ENCODE measurements at regions not wholly inside any gene's neighbourhood (a gene's known extent, or its start where the extent isn't known, plus 50 kb on each side); places are given as distances from the start of the nearest gene placed in this dataset.

- TF ChIP-seq EZH2 (IDR thresholded peaks at IDR 0.05; ENCODE audit: borderline replicate concordance) (no peak), CTCF (IDR thresholded peaks at IDR 0.05; ENCODE audit: poor library complexity) (no peak), EZH2phosphoT487 (IDR thresholded peaks at IDR 0.05; ENCODE audit: low read depth, severe bottlenecking, unreplicated experiment) (no peak)
- Histone ChIP-seq H3K36me3 (replicated peaks; ENCODE audit: insufficient read depth, low read depth) (no peaks in the 10 kb centered on the region), H3K27ac (no peak overlapping the region), H3K27me3 (no peaks in the 10 kb centered on the region), H4K20me1 (ENCODE audit: insufficient read depth, poor library complexity, severe bottlenecking) (no peaks in the 10 kb centered on the region), H3K79me2 (no peaks in the 10 kb centered on the region), H3K4me3 (no peak overlapping the region), H3K9me2 (replicated peaks; ENCODE audit: insufficient read depth) (no peaks in the 10 kb centered on the region), H2AFZ (no peak overlapping the region), H3K9me3 (ENCODE audit: low read depth) (no peaks in the 10 kb centered on the region), H3K4me1 (ENCODE audit: insufficient read depth) (no peaks in the 10 kb centered on the region), H3K4me2 (no peak overlapping the region)
- WGBS (ENCODE audit: low lambda C conversion rate, missing lambda C conversion rate), result 87% methylated on average over 3 of the region's 3 CpGs
- DNase-seq (ENCODE audit: low spot score), result no peak
Observed at GRCh38 chr13:37375724-37376123, 222.8 kb downstream of the POSTN start.

GRCh38 chr13:37375071-37375470, 223.5 kb downstream of the POSTN start:
- Histone ChIP-seq H4K20me1 (ENCODE audit: insufficient read depth, poor library complexity, severe bottlenecking) (no peaks in the 10 kb centered on the region), H3K9me3 (ENCODE audit: low read depth) (no peaks in the 10 kb centered on the region), H3K27ac (no peak overlapping the region), H3K4me3 (no peak overlapping the region), H3K9me2 (replicated peaks; ENCODE audit: insufficient read depth) (no peaks in the 10 kb centered on the region), H3K4me1 (ENCODE audit: insufficient read depth) (no peaks in the 10 kb centered on the region), H3K36me3 (replicated peaks; ENCODE audit: insufficient read depth, low read depth) (no peaks in the 10 kb centered on the region), H2AFZ (no peak overlapping the region), H3K27me3 (no peaks in the 10 kb centered on the region), H3K4me2 (no peak overlapping the region), H3K79me2 (no peaks in the 10 kb centered on the region)
- TF ChIP-seq EZH2 (IDR thresholded peaks at IDR 0.05; ENCODE audit: borderline replicate concordance) (no peak), EZH2phosphoT487 (IDR thresholded peaks at IDR 0.05; ENCODE audit: low read depth, severe bottlenecking, unreplicated experiment) (no peak), CTCF (IDR thresholded peaks at IDR 0.05; ENCODE audit: poor library complexity) (no peak)
- no peak for DNase-seq (ENCODE audit: low spot score)
- 37% methylated on average over 1 of the region's 1 CpG for WGBS (ENCODE audit: low lambda C conversion rate, missing lambda C conversion rate)

- Histone ChIP-seq H3K9me3 (ENCODE audit: low read depth) (no peaks in the 10 kb centered on the region), H2AFZ (no peak overlapping the region)
Observed at GRCh38 chr13:37369616-37370015, 229.0 kb downstream of the POSTN start.

More at GRCh38 chr13:37369616-37370015, 229.0 kb downstream of the POSTN start:
- TF ChIP-seq EZH2phosphoT487 (IDR thresholded peaks at IDR 0.05; ENCODE audit: low read depth, severe bottlenecking, unreplicated experiment) (no peak), CTCF (IDR thresholded peaks at IDR 0.05; ENCODE audit: poor library complexity) (no peak), EZH2 (IDR thresholded peaks at IDR 0.05; ENCODE audit: borderline replicate concordance) (no peak)
- DNase-seq (ENCODE audit: low spot score), result no peak
- Histone ChIP-seq H3K27ac (no peak overlapping the region), H3K79me2 (no peaks in the 10 kb centered on the region), H3K4me2 (no peak overlapping the region), H3K4me3 (no peak overlapping the region), H4K20me1 (ENCODE audit: insufficient read depth, poor library complexity, severe bottlenecking) (no peaks in the 10 kb centered on the region), H3K9me2 (replicated peaks; ENCODE audit: insufficient read depth) (no peaks in the 10 kb centered on the region), H3K27me3 (no peaks in the 10 kb centered on the region), H3K36me3 (replicated peaks; ENCODE audit: insufficient read depth, low read depth) (no peaks in the 10 kb centered on the region), H3K4me1 (ENCODE audit: insufficient read depth) (no peaks in the 10 kb centered on the region)
- 91% methylated on average over 4 of the region's 4 CpGs for WGBS (ENCODE audit: low lambda C conversion rate, missing lambda C conversion rate)

Data from hepatocyte (in vitro differentiated cells).